SU-DHL-6 (cell line): ENCODE measurements at regions not wholly inside any gene's neighbourhood (a gene's known extent, or its start where the extent isn't known, plus 50 kb on each side); places are given as distances from the start of the nearest gene placed in this dataset.

Experiments
- EZH2phosphoT487 ChIP-seq: fragments of 200-600 bp; sonication (generic), shearing (Covaris generic); conservative IDR thresholded peaks from 2 replicates; pipeline ENCODE4 v1.6.1; 2018; ENCODE audit warnings: mild to moderate bottlenecking, antibody characterized with exemption, low read length, moderate library complexity, mixed read lengths
- TF ChIP-seq, protein P1 (sequence below): fragments of 200-600 bp; sonication (generic); IDR thresholded peaks from one replicate; pipeline ENCODE4 v1.5.1; 2017; ENCODE audit warnings: antibody characterized with exemption, mild to moderate bottlenecking, low read length, moderate library complexity; ENCODE audit not compliant: insufficient read depth, poor library complexity, severe bottlenecking

DNA sequence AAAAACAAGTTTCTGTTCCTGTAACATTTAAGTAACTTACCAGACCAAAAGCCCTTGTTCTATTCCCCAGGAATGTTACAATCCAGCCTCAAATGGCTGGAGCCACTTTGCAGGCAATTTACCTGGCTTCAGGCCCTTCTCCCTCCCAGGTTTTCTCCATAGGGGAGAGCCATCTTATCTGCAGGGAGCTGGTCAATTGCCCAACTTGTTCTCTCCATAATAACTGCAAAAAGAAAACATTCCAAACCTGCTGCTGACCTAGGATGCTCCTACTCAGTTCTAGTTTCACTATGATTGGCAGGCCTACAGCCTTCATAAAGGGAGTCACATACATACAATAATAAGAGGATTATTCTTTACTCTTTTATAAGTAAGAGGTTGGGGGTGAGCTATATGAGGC lies 670.7 kb downstream of the PCDH7 start:
- TF ChIP-seq, protein P1, sequence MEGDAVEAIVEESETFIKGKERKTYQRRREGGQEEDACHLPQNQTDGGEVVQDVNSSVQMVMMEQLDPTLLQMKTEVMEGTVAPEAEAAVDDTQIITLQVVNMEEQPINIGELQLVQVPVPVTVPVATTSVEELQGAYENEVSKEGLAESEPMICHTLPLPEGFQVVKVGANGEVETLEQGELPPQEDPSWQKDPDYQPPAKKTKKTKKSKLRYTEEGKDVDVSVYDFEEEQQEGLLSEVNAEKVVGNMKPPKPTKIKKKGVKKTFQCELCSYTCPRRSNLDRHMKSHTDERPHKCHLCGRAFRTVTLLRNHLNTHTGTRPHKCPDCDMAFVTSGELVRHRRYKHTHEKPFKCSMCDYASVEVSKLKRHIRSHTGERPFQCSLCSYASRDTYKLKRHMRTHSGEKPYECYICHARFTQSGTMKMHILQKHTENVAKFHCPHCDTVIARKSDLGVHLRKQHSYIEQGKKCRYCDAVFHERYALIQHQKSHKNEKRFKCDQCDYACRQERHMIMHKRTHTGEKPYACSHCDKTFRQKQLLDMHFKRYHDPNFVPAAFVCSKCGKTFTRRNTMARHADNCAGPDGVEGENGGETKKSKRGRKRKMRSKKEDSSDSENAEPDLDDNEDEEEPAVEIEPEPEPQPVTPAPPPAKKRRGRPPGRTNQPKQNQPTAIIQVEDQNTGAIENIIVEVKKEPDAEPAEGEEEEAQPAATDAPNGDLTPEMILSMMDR: no peak
- TF ChIP-seq EZH2phosphoT487: no peak
